ENCODE measurements at regions not wholly inside any gene's neighbourhood (a gene's known extent, or its start where the extent isn't known, plus 50 kb on each side); places are given as distances from the start of the nearest gene placed in this dataset.

DNA sequence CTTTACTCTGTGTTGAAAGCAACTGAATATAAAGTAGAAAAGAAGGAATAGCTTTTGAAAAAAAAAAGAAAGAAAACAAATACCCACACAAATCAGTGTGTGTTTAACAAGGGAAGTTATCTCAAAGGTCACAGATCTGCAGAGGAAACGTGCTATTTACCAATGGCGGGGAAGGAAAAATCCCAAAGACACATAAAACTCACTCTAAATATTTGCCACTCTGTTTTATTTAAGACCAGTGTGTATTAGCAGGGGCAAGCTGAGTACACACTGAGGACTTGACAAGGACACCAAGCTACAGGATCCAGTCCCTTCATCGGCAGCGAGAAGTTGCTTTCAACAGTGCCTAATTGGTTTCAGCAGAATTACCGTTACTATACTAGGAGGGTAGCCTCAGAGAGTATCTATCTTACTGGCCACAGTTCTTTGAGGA is 252.5 kb downstream of the DEPDC1B start (continued):
- TF ChIP-seq, protein P1, sequence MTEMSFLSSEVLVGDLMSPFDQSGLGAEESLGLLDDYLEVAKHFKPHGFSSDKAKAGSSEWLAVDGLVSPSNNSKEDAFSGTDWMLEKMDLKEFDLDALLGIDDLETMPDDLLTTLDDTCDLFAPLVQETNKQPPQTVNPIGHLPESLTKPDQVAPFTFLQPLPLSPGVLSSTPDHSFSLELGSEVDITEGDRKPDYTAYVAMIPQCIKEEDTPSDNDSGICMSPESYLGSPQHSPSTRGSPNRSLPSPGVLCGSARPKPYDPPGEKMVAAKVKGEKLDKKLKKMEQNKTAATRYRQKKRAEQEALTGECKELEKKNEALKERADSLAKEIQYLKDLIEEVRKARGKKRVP (CRISPR knock-in tag; IDR thresholded peaks at IDR 0.05): 0 out of 4 replicates have a peak, but pooled peaks of 1 of the 2 experiments have one; percentile 8
- TF ChIP-seq CC2D1A (CRISPR knock-in tag; IDR thresholded peaks at IDR 0.05) (no peak), YY1 (IDR thresholded peaks at IDR 0.05; ENCODE audit: insufficient read depth, insufficient replicate concordance, low read depth, low read length) (peak; percentile 72), SP140L (CRISPR knock-in tag; IDR thresholded peaks at IDR 0.05; ENCODE audit: borderline replicate concordance) (peak; percentile 42; the same call in 1 of the 2 replicates), CHD4 (IDR thresholded peaks at IDR 0.05; ENCODE audit: borderline replicate concordance, low read length) (peak; percentile 73; the same call in 1 of the 2 replicates), ZBTB37 (CRISPR knock-in tag; IDR thresholded peaks at IDR 0.05) (0 out of 2 replicates have a peak, but pooled peaks have one; percentile 23), ZNF562 (CRISPR knock-in tag; IDR thresholded peaks at IDR 0.05; ENCODE audit: borderline replicate concordance) (no peak), KMT2A (CRISPR knock-in tag; IDR thresholded peaks at IDR 0.05) (0 out of 2 replicates have a peak, but pooled peaks have one; percentile 56), RFXAP (CRISPR knock-in tag; IDR thresholded peaks at IDR 0.05; ENCODE audit: borderline replicate concordance) (peak; percentile 33; the same call in 1 of the 2 replicates), ZNF451 (CRISPR knock-in tag; IDR thresholded peaks at IDR 0.05) (no peak), TEAD2 (CRISPR knock-in tag; IDR thresholded peaks at IDR 0.05) (no peak), ZNF264 (CRISPR knock-in tag; IDR thresholded peaks at IDR 0.05) (0 out of 2 replicates have a peak, but pooled peaks have one; percentile 20), ZBTB49 (CRISPR knock-in tag; IDR thresholded peaks at IDR 0.05; ENCODE audit: borderline replicate concordance) (no peak), CEBPZ (IDR thresholded peaks at IDR 0.05; ENCODE audit: low read length) (no peak), AKAP8 (CRISPR knock-in tag; IDR thresholded peaks at IDR 0.05) (no peak), KLF15 (CRISPR knock-in tag; IDR thresholded peaks at IDR 0.05; ENCODE audit: borderline replicate concordance) (no peak; the same call in 1 of the 2 replicates)
- TF ChIP-seq, protein P2, sequence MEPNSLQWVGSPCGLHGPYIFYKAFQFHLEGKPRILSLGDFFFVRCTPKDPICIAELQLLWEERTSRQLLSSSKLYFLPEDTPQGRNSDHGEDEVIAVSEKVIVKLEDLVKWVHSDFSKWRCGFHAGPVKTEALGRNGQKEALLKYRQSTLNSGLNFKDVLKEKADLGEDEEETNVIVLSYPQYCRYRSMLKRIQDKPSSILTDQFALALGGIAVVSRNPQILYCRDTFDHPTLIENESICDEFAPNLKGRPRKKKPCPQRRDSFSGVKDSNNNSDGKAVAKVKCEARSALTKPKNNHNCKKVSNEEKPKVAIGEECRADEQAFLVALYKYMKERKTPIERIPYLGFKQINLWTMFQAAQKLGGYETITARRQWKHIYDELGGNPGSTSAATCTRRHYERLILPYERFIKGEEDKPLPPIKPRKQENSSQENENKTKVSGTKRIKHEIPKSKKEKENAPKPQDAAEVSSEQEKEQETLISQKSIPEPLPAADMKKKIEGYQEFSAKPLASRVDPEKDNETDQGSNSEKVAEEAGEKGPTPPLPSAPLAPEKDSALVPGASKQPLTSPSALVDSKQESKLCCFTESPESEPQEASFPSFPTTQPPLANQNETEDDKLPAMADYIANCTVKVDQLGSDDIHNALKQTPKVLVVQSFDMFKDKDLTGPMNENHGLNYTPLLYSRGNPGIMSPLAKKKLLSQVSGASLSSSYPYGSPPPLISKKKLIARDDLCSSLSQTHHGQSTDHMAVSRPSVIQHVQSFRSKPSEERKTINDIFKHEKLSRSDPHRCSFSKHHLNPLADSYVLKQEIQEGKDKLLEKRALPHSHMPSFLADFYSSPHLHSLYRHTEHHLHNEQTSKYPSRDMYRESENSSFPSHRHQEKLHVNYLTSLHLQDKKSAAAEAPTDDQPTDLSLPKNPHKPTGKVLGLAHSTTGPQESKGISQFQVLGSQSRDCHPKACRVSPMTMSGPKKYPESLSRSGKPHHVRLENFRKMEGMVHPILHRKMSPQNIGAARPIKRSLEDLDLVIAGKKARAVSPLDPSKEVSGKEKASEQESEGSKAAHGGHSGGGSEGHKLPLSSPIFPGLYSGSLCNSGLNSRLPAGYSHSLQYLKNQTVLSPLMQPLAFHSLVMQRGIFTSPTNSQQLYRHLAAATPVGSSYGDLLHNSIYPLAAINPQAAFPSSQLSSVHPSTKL (CRISPR knock-in tag; IDR thresholded peaks at IDR 0.05): peak; percentile 100
